GM12878 (cell line): ENCODE measurements at regions not wholly inside any gene's neighbourhood (a gene's known extent, or its start where the extent isn't known, plus 50 kb on each side); places are given as distances from the start of the nearest gene placed in this dataset.

Experiments
- ATAC-seq: fragments of 200-7000 bp; cut with Tn5 transposase; 3 replicates; pipeline ENCODE4 v1.9.1; 2020; ENCODE audit warnings: mild to moderate bottlenecking, moderate library complexity
- BruUV-seq: library from RNA; stranded (reverse); fragments of 400-500 nt; replicated peaks from 2 replicates; lab custom pipeline; 2021; lab: Mats Ljungman, UMichigan
- CTCF ChIA-PET: fragments of 300-600 bp; sonication (Branson Sonifier 250); formaldehyde crosslinking; extraction: SDS; loops from one replicate; lab custom pipeline; 2021; ENCODE audit warnings: inconsistent platforms; lab: Yijun Ruan, JAX
- POLR2A ChIA-PET: fragments of 350-600 bp; formaldehyde crosslinking; extraction: SDS; loops from one replicate; lab custom pipeline; 2021; ENCODE audit warnings: inconsistent platforms; lab: Charles Lee
- RAD21 ChIA-PET: fragments of 300-600 bp; sonication (Branson Sonifier 250); formaldehyde crosslinking; loops from one replicate; lab custom pipeline; 2023; ENCODE audit warnings: antibody characterized with exemption; ENCODE audit not compliant: unreplicated experiment; lab: Charles Lee
- SMC1A ChIA-PET: fragments of 300-600 bp; sonication (Branson Sonifier 250); formaldehyde crosslinking; loops from one replicate; lab custom pipeline; 2023; ENCODE audit not compliant: unreplicated experiment, uncharacterized antibody; lab: Charles Lee
- DNase-seq: peaks from one replicate; pipeline ENCODE4 v3.0.0-alpha.2; 2011; ENCODE audit warnings: low read depth, low spot score
- FAIRE-seq: peaks from 3 replicates; lab custom pipeline; 2011; peaks lifted over from hg19 to GRCh38; lab: Jason Lieb, UNC
- H2AFZ ChIP-seq: 2 replicates; pipeline ENCODE4 v1.6.0; 2011; ENCODE audit warnings: low read depth, low read length, control low read depth; ENCODE audit not compliant: control insufficient read depth
- H3K27ac ChIP-seq: 2 replicates; pipeline ENCODE4 v1.5.1; 2011; ENCODE audit warnings: control low read depth; ENCODE audit not compliant: control insufficient read depth, insufficient read depth
- H3K27me3 ChIP-seq, 2 experiments: replicated peaks in 1 of 2; 2 replicates each; pipeline versions ENCODE4 v1.6.0 to v1.6.1; 2011; ENCODE audit warnings: low read length in 1 of 2; ENCODE audit not compliant: control insufficient read depth in 2 of 2, insufficient read depth in 2 of 2
- H3K36me3 ChIP-seq, 2 experiments: 2 replicates each; pipeline ENCODE4 v1.5.1; 2011; ENCODE audit warnings: low read length in 1 of 2; ENCODE audit not compliant: control insufficient read depth in 2 of 2, insufficient read depth in 2 of 2
- H3K4me1 ChIP-seq: 2 replicates; pipeline ENCODE4 v1.6.1; 2011; ENCODE audit warnings: mild to moderate bottlenecking, low read length, moderate library complexity, mixed read lengths; ENCODE audit not compliant: control insufficient read depth, insufficient read depth
- H3K4me2 ChIP-seq: 2 replicates; pipeline ENCODE4 v1.6.0; 2011; ENCODE audit warnings: control low read depth; ENCODE audit not compliant: control insufficient read depth, insufficient read depth
- H3K4me3 ChIP-seq: fragments of 200-600 bp; sonication (generic); 2 replicates; pipeline ENCODE4 v1.5.1; 2016
- H3K79me2 ChIP-seq: 2 replicates; pipeline ENCODE4 v1.6.0; 2011; ENCODE audit warnings: low read length; ENCODE audit not compliant: control insufficient read depth, insufficient read depth
- H3K9ac ChIP-seq: 2 replicates; pipeline ENCODE4 v1.8.0; 2011; ENCODE audit warnings: low read length, control low read depth, mixed read lengths; ENCODE audit not compliant: control insufficient read depth, insufficient read depth
- H3K9me3 ChIP-seq: replicated peaks from 3 replicates; pipeline ENCODE4 v1.5.1; 2011; ENCODE audit warnings: mild to moderate bottlenecking, low read length; ENCODE audit not compliant: control insufficient read depth, insufficient read depth
- H4K20me1 ChIP-seq: 2 replicates; pipeline ENCODE4 v1.6.0; 2011; ENCODE audit not compliant: control insufficient read depth, insufficient read depth
- EP300 ChIP-seq, 2 experiments: fragments of 150-350 bp in 1 of 2; IDR thresholded peaks; 2 replicates each; pipeline ENCODE4 v1.6.1; 2011 to 2012; ENCODE audit warnings: low read depth in 2 of 2, low read length in 2 of 2, borderline replicate concordance in 1 of 2, improper control_type of control experiment in 1 of 2, inconsistent platforms in 1 of 2; ENCODE audit not compliant: control insufficient read depth in 1 of 2
- SP1 ChIP-seq: IDR thresholded peaks from one replicate; pipeline ENCODE4 v1.6.1; 2011; ENCODE audit warnings: low read depth, low read length
- WGBS: methylation state at CpG from one replicate; pipeline ENCODE4 v1.1.6; 2016; ENCODE audit warnings: low lambda C conversion rate; ENCODE audit not compliant: insufficient replicate concordance, insufficient coverage; ENCODE audit errors: missing lambda C conversion rate; 5-methylcytosine and 5-hydroxymethylcytosine counted together
- in situ Hi-C: fragments of 300-500 bp; cut with MboI; formaldehyde crosslinking; loops from 9 replicates; pipeline ENCODE4 v1.14.3; 2018; ENCODE audit warnings: mixed read lengths
- intact Hi-C: fragments of 100-400 bp; cut with micrococcal nuclease; formaldehyde crosslinking; loops from one replicate; pipeline ENCODE4 v1.14.2; 2022; ENCODE audit not compliant: unreplicated experiment
- TF ChIP-seq, protein P1 (sequence below): IDR thresholded peaks from 2 replicates; pipeline ENCODE4 v1.6.1; 2012; ENCODE audit warnings: low read length, inconsistent platforms

DNA sequence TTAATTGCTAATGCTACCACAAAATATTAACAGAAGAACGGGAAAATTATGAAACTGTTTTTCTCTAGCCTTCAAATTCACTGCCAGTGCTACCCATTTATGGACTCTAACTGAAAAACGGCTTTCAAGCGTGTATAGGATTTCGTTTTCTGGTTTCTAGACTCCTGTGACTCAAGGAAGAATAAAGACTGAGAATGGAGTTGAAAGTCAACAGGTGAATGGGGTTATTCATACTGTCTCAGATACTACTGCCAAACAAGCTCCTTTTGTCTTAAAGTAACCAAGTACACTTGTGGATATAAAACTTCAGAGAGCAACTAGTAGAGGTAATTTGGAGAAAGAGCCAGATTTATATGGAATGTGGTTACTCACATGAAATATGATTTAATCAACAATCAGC lies 251.1 kb upstream of the ITM2A start (continued):
- TF ChIP-seq, protein P1, sequence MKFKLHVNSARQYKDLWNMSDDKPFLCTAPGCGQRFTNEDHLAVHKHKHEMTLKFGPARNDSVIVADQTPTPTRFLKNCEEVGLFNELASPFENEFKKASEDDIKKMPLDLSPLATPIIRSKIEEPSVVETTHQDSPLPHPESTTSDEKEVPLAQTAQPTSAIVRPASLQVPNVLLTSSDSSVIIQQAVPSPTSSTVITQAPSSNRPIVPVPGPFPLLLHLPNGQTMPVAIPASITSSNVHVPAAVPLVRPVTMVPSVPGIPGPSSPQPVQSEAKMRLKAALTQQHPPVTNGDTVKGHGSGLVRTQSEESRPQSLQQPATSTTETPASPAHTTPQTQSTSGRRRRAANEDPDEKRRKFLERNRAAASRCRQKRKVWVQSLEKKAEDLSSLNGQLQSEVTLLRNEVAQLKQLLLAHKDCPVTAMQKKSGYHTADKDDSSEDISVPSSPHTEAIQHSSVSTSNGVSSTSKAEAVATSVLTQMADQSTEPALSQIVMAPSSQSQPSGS: no peak
- TF ChIP-seq, all 136 proteins: peak for 0

DNA sequence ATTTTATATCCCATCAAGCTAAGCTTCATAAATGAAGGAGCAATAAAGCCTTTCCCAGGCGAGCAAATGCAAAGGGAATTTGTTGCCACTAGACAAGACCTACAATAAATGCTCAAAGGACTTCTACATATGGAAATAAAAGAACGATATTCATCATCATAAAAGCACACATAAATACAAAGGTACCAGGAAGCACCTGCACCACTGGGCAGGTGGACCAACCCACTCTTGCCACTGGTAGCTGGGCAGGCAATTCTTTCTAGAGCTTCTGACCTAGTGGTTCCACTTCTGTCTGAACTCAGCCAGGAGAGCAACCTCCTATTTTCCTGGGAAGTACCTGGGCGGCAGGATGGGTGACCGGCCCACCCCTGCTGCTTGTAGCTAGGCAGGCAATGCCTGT lies 237.2 kb upstream of the ITM2A start:
- ChIA-PET RAD21 (no interaction called here), POLR2A (no interaction called here), SMC1A (interaction anchor here (1.0 to 1.3 kb wide), 2 partner anchors 10 to 11 kb away, joined by 3 read pairs; no protein-coding TSS in a partner anchor), CTCF (interaction anchor here (1.3 kb wide), 1 partner anchor 14 kb away, joined by 4 read pairs; no protein-coding TSS in a partner anchor)
- H3K4me2 ChIP-seq: no peak overlapping the region
- intact Hi-C loops (no loop called here), in situ Hi-C loops (no loop called here)
- no peaks in the 10 kb centered on the region for H3K36me3 ChIP-seq
- FAIRE-seq: no peak
- no peak for ATAC-seq
- no peak overlapping the region for H3K4me3 ChIP-seq
- H3K27ac ChIP-seq: no peak overlapping the region
- H3K27me3 ChIP-seq: no peaks in the 10 kb centered on the region
- H3K4me1 ChIP-seq: no peaks in the 10 kb centered on the region
- 45% methylated on average over 4 of the region's 4 CpGs for WGBS
- H2AFZ ChIP-seq: no peak overlapping the region
- DNase-seq: no peak
- no peaks in the 10 kb centered on the region for H3K79me2 ChIP-seq
- TF ChIP-seq SP1: no peak
- no peak for TF ChIP-seq EP300 (IDR thresholded peaks at IDR 0.05; ENCODE audit: borderline replicate concordance in 1 of 2, control insufficient read depth in 1 of 2, low read depth in 2 of 2, low read length in 2 of 2)
- no peaks in the 10 kb centered on the region for H4K20me1 ChIP-seq
- no peak overlapping the region for H3K9ac ChIP-seq
- no TSS peak for BruUV-seq
- H3K9me3 ChIP-seq: no peaks in the 10 kb centered on the region
